ENCODE measurements at regions not wholly inside any gene's neighbourhood (a gene's known extent, or its start where the extent isn't known, plus 50 kb on each side); places are given as distances from the start of the nearest gene placed in this dataset.

GRCh38 chr5:86971034-86971571 lies 296.6 kb upstream of the RASA1 start:
- no peak for DNase-seq (ENCODE audit: low read depth in 1 of 2, low spot score in 1 of 2)

- no peak for DNase-seq (ENCODE audit: low read depth in 1 of 2, low spot score in 1 of 2)
Observed at GRCh38 chr5:86974955-86975354, 292.7 kb upstream of the RASA1 start.

GRCh38 chr5:86977190-86977589 lies 290.5 kb upstream of the RASA1 start:
- DNase-seq (ENCODE audit: low read depth in 1 of 2, low spot score in 1 of 2), result no peak

- DNase-seq (ENCODE audit: low read depth in 1 of 2, low spot score in 1 of 2), result no peak
Observed at GRCh38 chr5:86977808-86978207, 289.9 kb upstream of the RASA1 start.

GRCh38 chr5:86979811-86980411 lies 287.8 kb upstream of the RASA1 start:
- no peak for DNase-seq (ENCODE audit: low read depth in 1 of 2, low spot score in 1 of 2)

GRCh38 chr5:86981898-86982297 lies 285.8 kb upstream of the RASA1 start:
- no peak for DNase-seq (ENCODE audit: low read depth in 1 of 2, low spot score in 1 of 2)

GRCh38 chr5:86983208-86983607 lies 284.5 kb upstream of the RASA1 start:
- no peak for DNase-seq (ENCODE audit: low read depth in 1 of 2, low spot score in 1 of 2)

GRCh38 chr5:86986837-86987236 lies 280.8 kb upstream of the RASA1 start:
- DNase-seq (ENCODE audit: low read depth in 1 of 2, low spot score in 1 of 2), result no peak

- no peak for DNase-seq (ENCODE audit: low read depth in 1 of 2, low spot score in 1 of 2)
Observed at GRCh38 chr5:86997516-86997915, 270.2 kb upstream of the RASA1 start.

GRCh38 chr5:86999951-87000350 lies 267.7 kb upstream of the RASA1 start:
- DNase-seq (ENCODE audit: low read depth in 1 of 2, low spot score in 1 of 2), result no peak

GRCh38 chr5:87002485-87002884 lies 265.2 kb upstream of the RASA1 start:
- DNase-seq (ENCODE audit: low read depth in 1 of 2, low spot score in 1 of 2), result no peak

- DNase-seq (ENCODE audit: low read depth in 1 of 2, low spot score in 1 of 2), result no peak
Observed at GRCh38 chr5:87004101-87004500, 263.6 kb upstream of the RASA1 start.

- DNase-seq (ENCODE audit: low read depth in 1 of 2, low spot score in 1 of 2), result no peak
Observed at GRCh38 chr5:87007737-87008136, 259.9 kb upstream of the RASA1 start.

- no peak for DNase-seq (ENCODE audit: low read depth in 1 of 2, low spot score in 1 of 2)
Observed at GRCh38 chr5:87008751-87009560, 258.7 kb upstream of the RASA1 start.

GRCh38 chr5:87010736-87011135 lies 256.9 kb upstream of the RASA1 start:
- DNase-seq (ENCODE audit: low read depth in 1 of 2, low spot score in 1 of 2), result no peak

GRCh38 chr5:87015901-87016300 lies 251.8 kb upstream of the RASA1 start:
- DNase-seq (ENCODE audit: low read depth in 1 of 2, low spot score in 1 of 2), result no peak

GRCh38 chr5:87020099-87020934 lies 247.4 kb upstream of the RASA1 start:
- peak in 1 of 2 donors; percentile 4 for DNase-seq (ENCODE audit: low read depth in 1 of 2, low spot score in 1 of 2)

- no peak for DNase-seq (ENCODE audit: low read depth in 1 of 2, low spot score in 1 of 2)
Observed at GRCh38 chr5:87022415-87022814, 245.3 kb upstream of the RASA1 start.

GRCh38 chr5:87027570-87027969 lies 240.1 kb upstream of the RASA1 start:
- DNase-seq (ENCODE audit: low read depth in 1 of 2, low spot score in 1 of 2), result no peak

- no peak for DNase-seq (ENCODE audit: low read depth in 1 of 2, low spot score in 1 of 2)
Observed at GRCh38 chr5:87029951-87030350, 237.7 kb upstream of the RASA1 start.

GRCh38 chr5:87030699-87031098 lies 237.0 kb upstream of the RASA1 start:
- DNase-seq (ENCODE audit: low read depth in 1 of 2, low spot score in 1 of 2), result no peak

GRCh38 chr5:87034557-87034956 lies 233.1 kb upstream of the RASA1 start:
- DNase-seq (ENCODE audit: low read depth in 1 of 2, low spot score in 1 of 2), result no peak

All from stimulated activated CD4-positive, alpha-beta T cell treated with anti-CD3 and anti-CD28 coated beads, Interleukin-15, amount 100 ng/mL, for 1 hour (primary cell).